Liver (tissue), 8 donors: ENCODE measurements at regions not wholly inside any gene's neighbourhood (a gene's known extent, or its start where the extent isn't known, plus 50 kb on each side); places are given as distances from the start of the nearest gene placed in this dataset.

ENCODE experiments used
- DNase-seq: peaks from one replicate; pipeline ENCODE4 v3.0.0-alpha.2; 2017; ENCODE audit warnings: low spot score
- H3K27ac ChIP-seq, 2 donors: one replicate each; pipeline ENCODE4 v1.7.0; 2013; ENCODE audit warnings: inconsistent platforms in 2 of 2, low read length in 2 of 2, control low read depth in 1 of 2, low read depth in 1 of 2, mild to moderate bottlenecking in 1 of 2
- H3K27me3 ChIP-seq, 4 donors: one replicate each; pipeline versions ENCODE4 v1.6.1 to v1.7.0; 2013; ENCODE audit warnings: low read length in 3 of 4, inconsistent platforms in 1 of 4, mild to moderate bottlenecking in 1 of 4, moderate library complexity in 1 of 4; ENCODE audit not compliant: control insufficient read depth in 4 of 4, insufficient read depth in 4 of 4
- H3K36me3 ChIP-seq, 4 donors: one replicate each; pipeline versions ENCODE4 v1.6.1 to v1.7.0; 2013; ENCODE audit warnings: low read length in 3 of 4, mild to moderate bottlenecking in 3 of 4, low read depth in 1 of 4, moderate library complexity in 1 of 4; ENCODE audit not compliant: control insufficient read depth in 4 of 4, insufficient read depth in 3 of 4
- H3K4me1 ChIP-seq, 4 donors: one replicate each; pipeline versions ENCODE4 v1.6.1 to v1.7.0; 2013; ENCODE audit warnings: low read length in 3 of 4, mild to moderate bottlenecking in 3 of 4, moderate library complexity in 1 of 4; ENCODE audit not compliant: control insufficient read depth in 4 of 4, insufficient read depth in 4 of 4
- H3K4me3 ChIP-seq, 3 donors: one replicate each; pipeline versions ENCODE4 v1.6.1 to v1.7.0; 2013; ENCODE audit warnings: low read length in 3 of 3, control low read depth in 1 of 3, low read depth in 1 of 3, mild to moderate bottlenecking in 1 of 3
- H3K9ac ChIP-seq, 2 donors: one replicate each; pipeline ENCODE4 v1.7.0; 2013; ENCODE audit warnings: low read length in 2 of 2, mild to moderate bottlenecking in 2 of 2, moderate library complexity in 2 of 2, control low read depth in 1 of 2, low read depth in 1 of 2
- H3K9me3 ChIP-seq, 4 donors: one replicate each; pipeline versions ENCODE4 v1.6.1 to v1.7.0; 2013; ENCODE audit warnings: low read length in 3 of 4; ENCODE audit not compliant: control insufficient read depth in 4 of 4
- ATF3 ChIP-seq: IDR thresholded peaks from 2 replicates; pipeline ENCODE4 v1.6.1; 2016; ENCODE audit warnings: antibody characterized with exemption
- CTCF ChIP-seq: fragments of 150-350 bp; IDR thresholded peaks from 2 replicates; pipeline ENCODE4 v1.5.1; 2017; ENCODE audit warnings: improper control_type of control experiment, low read depth, low read length; ENCODE audit not compliant: missing input control
- EGR1 ChIP-seq, 2 donors: IDR thresholded peaks; 2 replicates each; pipeline ENCODE4 v1.6.1; 2016 to 2018; ENCODE audit warnings: antibody characterized with exemption in 2 of 2, low read depth in 2 of 2
- FOXA1 ChIP-seq: IDR thresholded peaks from 2 replicates; pipeline ENCODE4 v1.6.1; 2016; ENCODE audit warnings: antibody characterized with exemption
- FOXA2 ChIP-seq: IDR thresholded peaks from 2 replicates; pipeline ENCODE4 v1.6.1; 2016; ENCODE audit warnings: antibody characterized with exemption
- GABPA ChIP-seq, 2 donors: IDR thresholded peaks in 1 of 2; conservative IDR thresholded peaks in 1 of 2; 2 replicates each; pipeline ENCODE4 v1.6.1; 2016; ENCODE audit warnings: antibody characterized with exemption in 2 of 2, mild to moderate bottlenecking in 1 of 2, moderate library complexity in 1 of 2
- HNF4A ChIP-seq, 2 donors: conservative IDR thresholded peaks; 2 replicates each; pipeline ENCODE4 v1.6.1; 2016; ENCODE audit warnings: antibody characterized with exemption in 2 of 2, mild to moderate bottlenecking in 2 of 2
- HNF4G ChIP-seq: IDR thresholded peaks from 2 replicates; pipeline ENCODE4 v1.6.1; 2016; ENCODE audit warnings: antibody characterized with exemption
- JUND ChIP-seq, 2 donors: IDR thresholded peaks; 2 replicates each; pipeline ENCODE4 v1.6.1; 2016; ENCODE audit warnings: antibody characterized with exemption in 2 of 2
- MAX ChIP-seq: IDR thresholded peaks from 2 replicates; pipeline ENCODE4 v1.6.1; 2016; ENCODE audit warnings: antibody characterized with exemption
- NR2F2 ChIP-seq: IDR thresholded peaks from 2 replicates; pipeline ENCODE4 v1.6.1; 2016; ENCODE audit warnings: antibody characterized with exemption
- RAD21 ChIP-seq, 2 donors: IDR thresholded peaks; 2 replicates each; pipeline ENCODE4 v1.6.1; 2016; ENCODE audit warnings: antibody characterized with exemption in 2 of 2, mild to moderate bottlenecking in 2 of 2
- RXRA ChIP-seq, 2 donors: IDR thresholded peaks; 2 replicates each; pipeline ENCODE4 v1.6.1; 2017 to 2018; ENCODE audit warnings: antibody characterized with exemption in 2 of 2, mild to moderate bottlenecking in 1 of 2
- SP1 ChIP-seq: IDR thresholded peaks from 2 replicates; pipeline ENCODE4 v1.6.1; 2018; ENCODE audit warnings: antibody characterized with exemption, mild to moderate bottlenecking
- TAF1 ChIP-seq: conservative IDR thresholded peaks from 2 replicates; pipeline ENCODE4 v1.6.1; 2016; ENCODE audit warnings: antibody characterized with exemption, mild to moderate bottlenecking
- YY1 ChIP-seq: IDR thresholded peaks from 2 replicates; pipeline ENCODE4 v1.6.1; 2016; ENCODE audit warnings: antibody characterized with exemption, mild to moderate bottlenecking
- WGBS: extraction: QIAGEN DNeasy Blood & Tissue Kit; methylation state at CpG from one replicate; pipeline ENCODE4 v1.1.7; 2013; 5-methylcytosine and 5-hydroxymethylcytosine counted together
- TF ChIP-seq, protein P1 (sequence below): IDR thresholded peaks from 2 replicates; pipeline ENCODE4 v1.6.1; 2016; ENCODE audit warnings: antibody characterized with exemption
- TF ChIP-seq, protein P2 (sequence below): IDR thresholded peaks from 2 replicates; pipeline ENCODE4 v1.6.1; 2016; ENCODE audit warnings: antibody characterized with exemption, mild to moderate bottlenecking
- donor health status: healthy.
- donor health status: healthy.
- donor health status: healthy.
- donor health status: healthy.
- donor health status: healthy.

DNA sequence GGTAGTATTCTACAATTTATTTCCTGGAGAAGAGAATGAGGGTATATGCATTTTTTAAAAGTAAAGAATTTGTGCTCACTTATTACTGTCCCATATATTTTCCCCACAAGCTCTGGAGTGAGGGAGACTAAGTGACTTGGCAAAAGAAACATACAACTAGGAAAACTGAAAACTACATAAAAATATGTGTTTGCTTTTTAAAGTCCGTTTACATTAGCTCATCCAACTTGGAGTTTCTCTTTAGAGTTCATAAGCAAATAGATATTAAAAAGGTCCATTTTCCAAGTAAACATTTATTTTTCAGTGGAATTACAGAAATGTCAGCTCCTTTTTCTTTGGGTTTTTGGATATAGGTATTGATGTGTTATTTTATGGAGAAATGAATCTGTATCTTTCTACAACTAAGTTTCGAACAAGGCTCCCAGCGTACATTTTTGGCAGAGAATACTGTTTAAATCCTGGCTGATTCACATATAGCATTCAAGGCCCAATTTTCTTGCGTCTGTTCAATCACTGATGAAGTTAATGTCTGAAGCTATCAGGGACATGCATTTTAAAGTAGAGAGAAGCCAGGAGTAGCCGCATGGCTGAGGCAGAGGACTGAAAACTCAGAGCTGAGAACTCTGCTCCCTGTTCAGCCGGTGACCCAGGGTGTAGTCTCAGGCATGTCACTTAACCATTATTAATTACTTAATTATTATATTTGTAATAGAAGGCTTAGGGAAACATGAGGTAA, 729.4 kb downstream of the EFNB2 start:
- no peaks in the 10 kb centered on the region for H3K36me3 ChIP-seq
- 72% methylated on average over 6 of the region's 6 CpGs for WGBS
- no peaks in the 10 kb centered on the region for H3K27me3 ChIP-seq
- no peak for DNase-seq
- H3K9me3 ChIP-seq, result peaks cover 0 to 1% (median 0%) of the 10 kb centered on the region in 4 donors
- H3K4me3 ChIP-seq, result no peak overlapping the region
- no peak overlapping the region for H3K27ac ChIP-seq
- H3K4me1 ChIP-seq, result no peaks in the 10 kb centered on the region
- H3K9ac ChIP-seq, result no peak overlapping the region
- TF ChIP-seq FOXA2 (no peak), GABPA (IDR thresholded peaks at IDR 0.05 in 1 of 2, conservative IDR thresholded peaks at IDR 0.05 in 1 of 2) (no peak), HNF4A (conservative IDR thresholded peaks at IDR 0.05) (no peak), CTCF (no peak), EGR1 (IDR thresholded peaks at IDR 0.05; ENCODE audit: low read depth in 2 of 2) (no peak), ATF3 (no peak), MAX (no peak), HNF4G (no peak), TAF1 (no peak), RAD21 (IDR thresholded peaks at IDR 0.05) (no peak), NR2F2 (no peak), JUND (IDR thresholded peaks at IDR 0.05) (no peak), FOXA1 (no peak), YY1 (no peak), RXRA (IDR thresholded peaks at IDR 0.05) (no peak), SP1 (no peak)
- TF ChIP-seq, protein P1, sequence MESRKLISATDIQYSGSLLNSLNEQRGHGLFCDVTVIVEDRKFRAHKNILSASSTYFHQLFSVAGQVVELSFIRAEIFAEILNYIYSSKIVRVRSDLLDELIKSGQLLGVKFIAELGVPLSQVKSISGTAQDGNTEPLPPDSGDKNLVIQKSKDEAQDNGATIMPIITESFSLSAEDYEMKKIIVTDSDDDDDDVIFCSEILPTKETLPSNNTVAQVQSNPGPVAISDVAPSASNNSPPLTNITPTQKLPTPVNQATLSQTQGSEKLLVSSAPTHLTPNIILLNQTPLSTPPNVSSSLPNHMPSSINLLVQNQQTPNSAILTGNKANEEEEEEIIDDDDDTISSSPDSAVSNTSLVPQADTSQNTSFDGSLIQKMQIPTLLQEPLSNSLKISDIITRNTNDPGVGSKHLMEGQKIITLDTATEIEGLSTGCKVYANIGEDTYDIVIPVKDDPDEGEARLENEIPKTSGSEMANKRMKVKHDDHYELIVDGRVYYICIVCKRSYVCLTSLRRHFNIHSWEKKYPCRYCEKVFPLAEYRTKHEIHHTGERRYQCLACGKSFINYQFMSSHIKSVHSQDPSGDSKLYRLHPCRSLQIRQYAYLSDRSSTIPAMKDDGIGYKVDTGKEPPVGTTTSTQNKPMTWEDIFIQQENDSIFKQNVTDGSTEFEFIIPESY, result no peak
- TF ChIP-seq, protein P2, sequence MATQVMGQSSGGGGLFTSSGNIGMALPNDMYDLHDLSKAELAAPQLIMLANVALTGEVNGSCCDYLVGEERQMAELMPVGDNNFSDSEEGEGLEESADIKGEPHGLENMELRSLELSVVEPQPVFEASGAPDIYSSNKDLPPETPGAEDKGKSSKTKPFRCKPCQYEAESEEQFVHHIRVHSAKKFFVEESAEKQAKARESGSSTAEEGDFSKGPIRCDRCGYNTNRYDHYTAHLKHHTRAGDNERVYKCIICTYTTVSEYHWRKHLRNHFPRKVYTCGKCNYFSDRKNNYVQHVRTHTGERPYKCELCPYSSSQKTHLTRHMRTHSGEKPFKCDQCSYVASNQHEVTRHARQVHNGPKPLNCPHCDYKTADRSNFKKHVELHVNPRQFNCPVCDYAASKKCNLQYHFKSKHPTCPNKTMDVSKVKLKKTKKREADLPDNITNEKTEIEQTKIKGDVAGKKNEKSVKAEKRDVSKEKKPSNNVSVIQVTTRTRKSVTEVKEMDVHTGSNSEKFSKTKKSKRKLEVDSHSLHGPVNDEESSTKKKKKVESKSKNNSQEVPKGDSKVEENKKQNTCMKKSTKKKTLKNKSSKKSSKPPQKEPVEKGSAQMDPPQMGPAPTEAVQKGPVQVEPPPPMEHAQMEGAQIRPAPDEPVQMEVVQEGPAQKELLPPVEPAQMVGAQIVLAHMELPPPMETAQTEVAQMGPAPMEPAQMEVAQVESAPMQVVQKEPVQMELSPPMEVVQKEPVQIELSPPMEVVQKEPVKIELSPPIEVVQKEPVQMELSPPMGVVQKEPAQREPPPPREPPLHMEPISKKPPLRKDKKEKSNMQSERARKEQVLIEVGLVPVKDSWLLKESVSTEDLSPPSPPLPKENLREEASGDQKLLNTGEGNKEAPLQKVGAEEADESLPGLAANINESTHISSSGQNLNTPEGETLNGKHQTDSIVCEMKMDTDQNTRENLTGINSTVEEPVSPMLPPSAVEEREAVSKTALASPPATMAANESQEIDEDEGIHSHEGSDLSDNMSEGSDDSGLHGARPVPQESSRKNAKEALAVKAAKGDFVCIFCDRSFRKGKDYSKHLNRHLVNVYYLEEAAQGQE, result no peak
